OCI-LY1 (cell line): ENCODE measurements at regions not wholly inside any gene's neighbourhood (a gene's known extent, or its start where the extent isn't known, plus 50 kb on each side); places are given as distances from the start of the nearest gene placed in this dataset.

Source experiments
- H2AFZ ChIP-seq: fragments of 200-600 bp; sonication (generic), shearing (Covaris generic); 2 replicates; pipeline ENCODE4 v1.6.0; 2014; ENCODE audit warnings: antibody characterized with exemption, mild to moderate bottlenecking, low read length
- H3F3A ChIP-seq: fragments of 200-600 bp; sonication (generic), shearing (Covaris generic); 2 replicates; pipeline ENCODE4 v1.6.0; 2014; ENCODE audit warnings: mild to moderate bottlenecking, antibody characterized with exemption, low read length, moderate library complexity; ENCODE audit not compliant: insufficient read depth
- H3K27ac ChIP-seq: fragments of 200-600 bp; sonication (generic); 2 replicates; pipeline ENCODE4 v1.5.1; 2014; ENCODE audit warnings: low read length, mixed run types, mild to moderate bottlenecking, low read depth; ENCODE audit not compliant: poor library complexity, severe bottlenecking
- H3K27me3 ChIP-seq: fragments of 200-600 bp; sonication (generic); 2 replicates; pipeline ENCODE4 v1.6.0; 2014; ENCODE audit warnings: antibody characterized with exemption, mild to moderate bottlenecking, low read length, moderate library complexity; ENCODE audit not compliant: insufficient read depth
- H3K36me3 ChIP-seq: fragments of 200-600 bp; sonication (generic); 2 replicates; pipeline ENCODE4 v1.6.1; 2014; ENCODE audit warnings: mild to moderate bottlenecking, antibody characterized with exemption, low read length, moderate library complexity, mixed read lengths; ENCODE audit not compliant: insufficient read depth
- H3K4me1 ChIP-seq: fragments of 200-600 bp; sonication (generic); 2 replicates; pipeline ENCODE4 v1.5.1; 2014; ENCODE audit warnings: mild to moderate bottlenecking, low read length, moderate library complexity; ENCODE audit not compliant: insufficient read depth, severe bottlenecking
- H3K4me2 ChIP-seq: fragments of 200-600 bp; sonication (generic), shearing (Covaris generic); 2 replicates; pipeline ENCODE4 v1.6.1; 2014; ENCODE audit warnings: low read length
- H3K4me3 ChIP-seq: fragments of 200-600 bp; sonication (generic); 2 replicates; pipeline ENCODE4 v1.5.1; 2014; ENCODE audit warnings: low read length, low read depth, mild to moderate bottlenecking, mixed read lengths; ENCODE audit not compliant: poor library complexity, severe bottlenecking
- H3K79me2 ChIP-seq: fragments of 200-600 bp; shearing (Covaris generic); 2 replicates; pipeline ENCODE4 v1.6.1; 2016; ENCODE audit warnings: mixed run types, low read length, mixed read lengths; ENCODE audit not compliant: insufficient read depth
- H3K9ac ChIP-seq: fragments of 200-600 bp; sonication (generic), shearing (Covaris generic); 2 replicates; pipeline ENCODE4 v1.6.1; 2014; ENCODE audit warnings: mild to moderate bottlenecking, low read length, mixed read lengths
- H3K9me2 ChIP-seq: fragments of 200-600 bp; sonication (generic), shearing (Covaris generic); 2 replicates; pipeline ENCODE4 v1.6.1; 2014; ENCODE audit warnings: low read depth, mild to moderate bottlenecking, low read length, mixed read lengths
- H3K9me3 ChIP-seq: fragments of 200-600 bp; shearing (Covaris generic); 2 replicates; pipeline ENCODE4 v1.6.1; 2014; ENCODE audit warnings: low read length, mixed read lengths
- H4K20me1 ChIP-seq: fragments of 200-600 bp; sonication (generic), shearing (Covaris generic); 2 replicates; pipeline ENCODE4 v1.6.0; 2016; ENCODE audit warnings: mild to moderate bottlenecking, low read length; ENCODE audit not compliant: insufficient read depth
- CTCF ChIP-seq: fragments of 200-600 bp; sonication (generic), shearing (Covaris generic); IDR thresholded peaks from 2 replicates; pipeline ENCODE4 v1.5.1; 2017; ENCODE audit warnings: mild to moderate bottlenecking, antibody characterized with exemption, low read length, moderate library complexity, mixed read lengths
- EZH2 ChIP-seq: fragments of 200-600 bp; sonication (generic), shearing (Covaris generic); IDR thresholded peaks from 2 replicates; pipeline ENCODE4 v1.8.0; 2017; ENCODE audit warnings: borderline replicate concordance, mixed run types, mild to moderate bottlenecking, antibody characterized with exemption, low read length, moderate library complexity, mixed read lengths

- no peaks in the 10 kb centered on the region; the same call in 1 of the 2 replicates for H3K27me3 ChIP-seq
- H3K9ac ChIP-seq: no peak overlapping the region
- H3K4me3 ChIP-seq: no peak overlapping the region
- no peaks in the 10 kb centered on the region for H3F3A ChIP-seq
- TF ChIP-seq CTCF: no peak
- TF ChIP-seq EZH2: no peak
- H3K79me2 ChIP-seq: no peaks in the 10 kb centered on the region
- no peaks in the 10 kb centered on the region for H3K4me1 ChIP-seq
- no peaks in the 10 kb centered on the region for H3K36me3 ChIP-seq
- H3K4me2 ChIP-seq: no peak overlapping the region
- H3K27ac ChIP-seq: no peak overlapping the region
- H4K20me1 ChIP-seq: no peaks in the 10 kb centered on the region
- no peaks in the 10 kb centered on the region for H3K9me3 ChIP-seq
- H3K9me2 ChIP-seq: no peaks in the 10 kb centered on the region
- H2AFZ ChIP-seq: no peak overlapping the region
Measured at GRCh38 chr18:77559274-77559910, 309.7 kb downstream of the GALR1 start.

- Histone ChIP-seq H3K27ac (no peak overlapping the region), H3K9ac (no peak overlapping the region)
- no peak for TF ChIP-seq EZH2
- TF ChIP-seq CTCF: no peak
Measured at GRCh38 chr18:77560341-77560992, 310.8 kb downstream of the GALR1 start.

GRCh38 chr18:77566604-77567003, 317.0 kb downstream of the GALR1 start:
- Histone ChIP-seq H4K20me1 (no peaks in the 10 kb centered on the region), H3K27ac (no peak overlapping the region)
- TF ChIP-seq CTCF: no peak
- TF ChIP-seq EZH2: no peak

More at GRCh38 chr18:77560341-77560992, 310.8 kb downstream of the GALR1 start:
- no peaks in the 10 kb centered on the region for H3F3A ChIP-seq
- H3K79me2 ChIP-seq: no peaks in the 10 kb centered on the region
- H2AFZ ChIP-seq: no peak overlapping the region
- no peak overlapping the region for H3K4me3 ChIP-seq
- no peaks in the 10 kb centered on the region for H4K20me1 ChIP-seq
- H3K4me2 ChIP-seq: no peak overlapping the region
- no peaks in the 10 kb centered on the region for H3K9me3 ChIP-seq
- H3K9me2 ChIP-seq: no peaks in the 10 kb centered on the region
- H3K4me1 ChIP-seq: no peaks in the 10 kb centered on the region
- H3K36me3 ChIP-seq: no peaks in the 10 kb centered on the region
- no peaks in the 10 kb centered on the region; the same call in 1 of the 2 replicates for H3K27me3 ChIP-seq

More at GRCh38 chr18:77566604-77567003, 317.0 kb downstream of the GALR1 start:
- Histone ChIP-seq H3K4me2 (no peak overlapping the region), H3F3A (no peaks in the 10 kb centered on the region), H3K4me3 (no peak overlapping the region), H3K27me3 (no peaks in the 10 kb centered on the region; the same call in 1 of the 2 replicates), H3K9ac (no peak overlapping the region), H2AFZ (no peak overlapping the region), H3K9me2 (no peaks in the 10 kb centered on the region), H3K4me1 (no peaks in the 10 kb centered on the region), H3K9me3 (no peaks in the 10 kb centered on the region), H3K79me2 (no peaks in the 10 kb centered on the region), H3K36me3 (no peaks in the 10 kb centered on the region)
